Mucosa of rectum (tissue), 2 donors: ENCODE measurements at regions not wholly inside any gene's neighbourhood (a gene's known extent, or its start where the extent isn't known, plus 50 kb on each side); places are given as distances from the start of the nearest gene placed in this dataset.
"Not testable (repeated sequence)": the region's sequence is repeated elsewhere in the genome, so short reads cannot be mapped to it uniquely, and the experiment has no call there.

Experiments used
- H3K27ac ChIP-seq, 2 donors: one replicate each; pipeline ENCODE4 v1.7.0; 2013; ENCODE audit warnings: inconsistent platforms in 2 of 2, low read depth in 2 of 2, low read length in 2 of 2
- H3K27me3 ChIP-seq, 2 donors: one replicate each; pipeline ENCODE4 v1.7.0; 2013; ENCODE audit warnings: low read length in 2 of 2; ENCODE audit not compliant: control insufficient read depth in 2 of 2, insufficient read depth in 2 of 2
- H3K36me3 ChIP-seq, 2 donors: one replicate each; pipeline ENCODE4 v1.7.0; 2013; ENCODE audit warnings: low read length in 2 of 2; ENCODE audit not compliant: control insufficient read depth in 2 of 2, insufficient read depth in 2 of 2
- H3K4me1 ChIP-seq, 2 donors: one replicate each; pipeline ENCODE4 v1.7.0; 2013; ENCODE audit warnings: low read length in 2 of 2, mild to moderate bottlenecking in 1 of 2; ENCODE audit not compliant: control insufficient read depth in 2 of 2, insufficient read depth in 2 of 2
- H3K4me3 ChIP-seq, 2 donors: one replicate each; pipeline ENCODE4 v1.7.0; 2013; ENCODE audit warnings: low read length in 2 of 2
- H3K9ac ChIP-seq, 2 donors: one replicate each; pipeline ENCODE4 v1.7.0; 2013; ENCODE audit warnings: low read length in 2 of 2, low read depth in 1 of 2, mild to moderate bottlenecking in 1 of 2
- H3K9me3 ChIP-seq, 2 donors: one replicate each; pipeline ENCODE4 v1.7.0; 2013; ENCODE audit warnings: low read length in 2 of 2; ENCODE audit not compliant: control insufficient read depth in 2 of 2
- donor health status: healthy.
- donor health status: Normal muscosa, but diverticular disease.

GRCh38 chr2:126029316-126029715, 626.6 kb upstream of the GYPC start:
- no peaks in the 10 kb centered on the region for H3K4me1 ChIP-seq
- H3K27ac ChIP-seq: no peak overlapping the region
- H3K9ac ChIP-seq: no peak overlapping the region
- no peaks in the 10 kb centered on the region for H3K36me3 ChIP-seq
- H3K9me3 ChIP-seq: no peaks in the 10 kb centered on the region
- H3K4me3 ChIP-seq: no peak overlapping the region
- H3K27me3 ChIP-seq: no peaks in the 10 kb centered on the region

- no peak overlapping the region for H3K9ac ChIP-seq
- H3K9me3 ChIP-seq: no peaks in the 10 kb centered on the region
- H3K27ac ChIP-seq: no peak overlapping the region
- H3K4me3 ChIP-seq: no peak overlapping the region
- no peaks in the 10 kb centered on the region for H3K36me3 ChIP-seq
- no peaks in the 10 kb centered on the region for H3K27me3 ChIP-seq
- H3K4me1 ChIP-seq: no peaks in the 10 kb centered on the region
Measured at GRCh38 chr2:126038861-126039260, 617.1 kb upstream of the GYPC start.

- Histone ChIP-seq H3K9ac (no peak overlapping the region), H3K9me3 (no peaks in the 10 kb centered on the region), H3K4me3 (no peak overlapping the region), H3K27ac (no peak overlapping the region), H3K36me3 (no peaks in the 10 kb centered on the region), H3K4me1 (no peaks in the 10 kb centered on the region), H3K27me3 (no peaks in the 10 kb centered on the region)
Measured at GRCh38 chr2:126041391-126042047, 614.4 kb upstream of the GYPC start.

- no peaks in the 10 kb centered on the region for H3K9me3 ChIP-seq
- H3K36me3 ChIP-seq: no peaks in the 10 kb centered on the region
- no peaks in the 10 kb centered on the region for H3K27me3 ChIP-seq
- H3K4me3 ChIP-seq: no peak overlapping the region
- no peaks in the 10 kb centered on the region for H3K4me1 ChIP-seq
- H3K9ac ChIP-seq: no peak overlapping the region
- no peak overlapping the region for H3K27ac ChIP-seq
Measured at GRCh38 chr2:126042089-126042488, 613.9 kb upstream of the GYPC start.

GRCh38 chr2:126048719-126049118, 607.2 kb upstream of the GYPC start:
- Histone ChIP-seq H3K27me3 (no peaks in the 10 kb centered on the region), H3K27ac (no peak overlapping the region), H3K36me3 (no peaks in the 10 kb centered on the region), H3K4me1 (peaks cover 0 to 4% of the 10 kb centered on the region in 2 donors), H3K9me3 (no peaks in the 10 kb centered on the region), H3K4me3 (no peak overlapping the region), H3K9ac (no peak overlapping the region)

GRCh38 chr2:126049461-126049860, 606.5 kb upstream of the GYPC start:
- no peak overlapping the region for H3K27ac ChIP-seq
- no peaks in the 10 kb centered on the region for H3K9me3 ChIP-seq
- H3K4me3 ChIP-seq: no peak overlapping the region
- H3K9ac ChIP-seq: no peak overlapping the region
- H3K36me3 ChIP-seq: no peaks in the 10 kb centered on the region
- peaks cover 0 to 4% of the 10 kb centered on the region in 2 donors for H3K4me1 ChIP-seq
- H3K27me3 ChIP-seq: no peaks in the 10 kb centered on the region

GRCh38 chr2:126050991-126051736, 604.8 kb upstream of the GYPC start:
- H3K27ac ChIP-seq: no peak overlapping the region
- peaks cover 0 to 4% of the 10 kb centered on the region in 2 donors for H3K4me1 ChIP-seq
- no peak overlapping the region for H3K4me3 ChIP-seq
- no peak overlapping the region for H3K9ac ChIP-seq
- no peaks in the 10 kb centered on the region for H3K27me3 ChIP-seq
- no peaks in the 10 kb centered on the region for H3K9me3 ChIP-seq
- H3K36me3 ChIP-seq: no peaks in the 10 kb centered on the region

- H3K4me3 ChIP-seq, H3K27ac ChIP-seq, H3K27me3 ChIP-seq, H3K9ac ChIP-seq, H3K9me3 ChIP-seq, H3K36me3 ChIP-seq, H3K4me1 ChIP-seq: not testable (repeated sequence)
Measured at GRCh38 chr2:126051737-126052240, 604.2 kb upstream of the GYPC start.

- peaks cover 0 to 1% of the 10 kb centered on the region in 2 donors for H3K9me3 ChIP-seq
- no peaks in the 10 kb centered on the region for H3K36me3 ChIP-seq
- no peaks in the 10 kb centered on the region for H3K4me1 ChIP-seq
- no peak overlapping the region for H3K9ac ChIP-seq
- no peak overlapping the region for H3K4me3 ChIP-seq
- H3K27ac ChIP-seq: no peak overlapping the region
- H3K27me3 ChIP-seq: no peaks in the 10 kb centered on the region
Measured at GRCh38 chr2:126059379-126059778, 596.6 kb upstream of the GYPC start.

- Histone ChIP-seq H3K4me3 (no peak overlapping the region), H3K9me3 (no peaks in the 10 kb centered on the region), H3K27me3 (no peaks in the 10 kb centered on the region), H3K36me3 (no peaks in the 10 kb centered on the region), H3K9ac (no peak overlapping the region), H3K4me1 (no peaks in the 10 kb centered on the region), H3K27ac (no peak overlapping the region)
Measured at GRCh38 chr2:126085011-126085795, 570.8 kb upstream of the GYPC start.
